GM11168 (cell line): ENCODE measurements at regions not wholly inside any gene's neighbourhood (a gene's known extent, or its start where the extent isn't known, plus 50 kb on each side); places are given as distances from the start of the nearest gene placed in this dataset.

Experiments
- in situ Hi-C: fragments of 300-500 bp; cut with MboI; formaldehyde crosslinking; loops from one replicate; pipeline ENCODE4 v1.12.0; 2022; ENCODE audit warnings: low sequenced_read_pairs; ENCODE audit not compliant: unreplicated experiment

GRCh38 chr5:113652161-113652560 lies 138.7 kb downstream of the YTHDC2 start:
- in situ Hi-C loops, result no loop called here

DNA sequence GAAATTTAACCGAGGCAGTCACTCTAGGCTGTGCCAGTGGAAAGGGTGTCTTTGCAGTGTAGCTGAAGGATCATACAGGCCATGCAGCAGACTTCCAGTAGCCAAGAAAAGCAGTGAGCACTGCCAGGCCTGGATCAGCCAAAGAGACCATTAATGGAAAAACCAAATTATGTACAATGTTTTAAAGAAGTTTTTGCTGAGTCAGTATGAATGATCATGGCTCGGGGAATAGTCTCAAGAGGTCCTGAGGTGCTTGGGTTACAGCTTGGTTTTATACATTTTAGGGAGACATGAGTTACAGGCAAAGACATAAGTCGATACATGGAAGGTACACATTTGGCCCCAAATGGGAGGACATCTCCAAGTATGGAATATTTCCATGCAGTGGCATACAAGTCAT lies 141.3 kb downstream of the YTHDC2 start:
- in situ Hi-C loops, result no loop called here

DNA sequence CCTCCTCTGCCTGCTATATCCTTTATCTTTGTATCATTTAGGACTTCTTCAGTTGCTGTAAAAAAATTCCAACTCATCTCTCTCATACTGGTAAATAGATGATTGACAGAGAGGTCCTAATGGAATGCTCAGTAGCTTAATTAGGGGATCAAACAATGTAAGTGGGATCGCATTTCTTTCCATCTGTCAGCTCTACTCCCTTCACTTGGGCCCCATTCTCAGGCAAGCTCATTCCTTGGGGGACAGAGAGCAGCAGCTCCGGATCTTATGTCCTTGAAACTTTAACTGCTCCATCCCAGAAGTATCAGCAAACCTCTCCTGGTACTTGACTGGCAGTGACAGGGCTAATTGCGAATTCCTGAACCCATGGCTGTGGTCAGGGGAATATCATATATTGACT lies 146.7 kb downstream of the YTHDC2 start:
- in situ Hi-C loops, result no loop called here

- in situ Hi-C loops, result no loop called here
Observed at GRCh38 chr5:113660706-113661250, 147.3 kb downstream of the YTHDC2 start.

DNA sequence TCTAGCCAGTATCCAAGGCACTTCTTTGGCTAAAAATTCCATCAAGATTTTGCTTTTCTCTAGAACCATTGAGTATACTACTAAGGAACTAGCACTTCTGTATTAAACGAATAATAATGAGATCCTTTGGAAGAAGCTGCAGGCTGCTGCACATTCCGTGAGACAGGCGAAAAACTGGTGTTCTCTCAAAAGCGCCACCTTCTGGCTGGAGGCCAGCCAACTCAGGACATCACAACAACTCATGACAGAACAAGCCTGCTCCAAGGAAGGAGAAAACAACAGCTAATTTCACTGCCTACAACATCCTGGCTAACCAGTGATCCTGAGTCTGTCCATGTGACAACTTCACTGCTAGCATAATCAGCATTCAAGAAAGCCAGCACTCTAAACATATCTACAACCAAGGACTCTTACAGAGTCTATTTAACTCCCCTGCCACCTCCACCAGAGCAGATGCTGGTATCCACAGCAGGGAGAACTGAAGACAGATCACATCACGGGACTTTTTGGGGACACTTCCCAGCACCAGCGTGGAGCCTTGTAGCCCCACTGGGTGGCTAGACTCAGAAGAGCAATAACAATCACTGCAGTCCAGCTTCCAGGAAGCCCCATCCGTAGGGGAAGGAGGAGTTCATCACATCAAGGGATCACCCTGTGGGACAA lies 150.5 kb downstream of the YTHDC2 start:
- in situ Hi-C loops, result no loop called here

GRCh38 chr5:113673041-113673440 lies 159.5 kb downstream of the YTHDC2 start:
- in situ Hi-C loops, result loop anchor here (10.0 kb wide), 1 partner anchor 772 kb away; no protein-coding TSS in a partner anchor

- in situ Hi-C loops, result loop anchor here (10.0 kb wide), 1 partner anchor 770 kb away; no protein-coding TSS in a partner anchor
Observed at GRCh38 chr5:113675166-113675565, 161.7 kb downstream of the YTHDC2 start.

GRCh38 chr5:113678202-113678601 lies 164.7 kb downstream of the YTHDC2 start:
- in situ Hi-C loops, result loop anchor here (10.0 kb wide), 1 partner anchor 767 kb away; no protein-coding TSS in a partner anchor

DNA sequence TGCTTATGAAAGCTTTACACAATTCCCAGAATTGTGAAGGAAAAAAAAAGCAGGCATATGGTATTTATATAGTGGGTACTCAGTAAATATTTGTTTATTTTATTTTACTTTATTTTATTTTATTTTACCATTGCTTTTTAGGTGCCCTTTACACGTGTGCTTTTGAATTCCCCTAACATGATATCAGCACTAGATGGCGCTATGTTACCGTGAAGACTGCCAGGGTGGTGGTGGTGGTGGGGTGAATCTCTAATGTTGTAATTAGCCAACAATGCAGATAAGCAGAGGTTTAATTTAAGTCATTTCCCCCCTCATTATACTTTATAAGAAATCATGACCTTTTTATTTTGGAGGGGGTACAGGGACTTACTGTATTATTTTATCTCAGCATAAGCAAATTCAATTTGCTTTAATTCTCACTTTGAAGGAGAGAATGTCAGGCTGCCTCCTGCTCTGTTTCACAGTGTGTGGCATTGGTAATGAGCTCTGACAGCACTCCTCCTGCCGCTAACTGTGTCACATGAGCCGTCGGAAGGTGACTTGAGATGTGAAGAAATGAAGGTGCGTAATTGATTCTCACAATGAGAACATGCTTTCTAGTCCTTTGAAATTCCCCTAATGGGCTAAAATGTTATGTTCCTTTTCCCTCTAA lies 165.6 kb downstream of the YTHDC2 start:
- in situ Hi-C loops, result loop anchor here (10.0 kb wide), 1 partner anchor 766 kb away; no protein-coding TSS in a partner anchor

DNA sequence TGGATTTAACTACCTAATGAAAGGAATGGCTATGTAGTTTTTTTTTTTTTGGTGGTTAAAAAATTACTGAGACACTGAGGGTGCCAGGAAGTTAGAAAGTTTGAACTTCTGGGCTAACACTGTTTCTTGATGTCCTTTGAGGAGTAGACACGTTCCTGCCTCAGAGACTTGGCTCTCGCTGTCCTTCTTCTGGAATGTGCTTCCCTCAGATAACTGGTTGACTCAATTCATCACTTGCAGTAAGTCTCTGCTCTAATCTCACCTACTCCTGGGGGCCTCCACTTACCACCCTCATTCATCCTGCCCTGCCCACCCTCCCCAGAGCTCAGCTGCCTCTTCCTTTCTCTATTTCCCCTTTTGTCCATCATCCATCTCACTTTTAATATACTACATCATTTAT lies 167.0 kb downstream of the YTHDC2 start:
- in situ Hi-C loops, result no loop called here

DNA sequence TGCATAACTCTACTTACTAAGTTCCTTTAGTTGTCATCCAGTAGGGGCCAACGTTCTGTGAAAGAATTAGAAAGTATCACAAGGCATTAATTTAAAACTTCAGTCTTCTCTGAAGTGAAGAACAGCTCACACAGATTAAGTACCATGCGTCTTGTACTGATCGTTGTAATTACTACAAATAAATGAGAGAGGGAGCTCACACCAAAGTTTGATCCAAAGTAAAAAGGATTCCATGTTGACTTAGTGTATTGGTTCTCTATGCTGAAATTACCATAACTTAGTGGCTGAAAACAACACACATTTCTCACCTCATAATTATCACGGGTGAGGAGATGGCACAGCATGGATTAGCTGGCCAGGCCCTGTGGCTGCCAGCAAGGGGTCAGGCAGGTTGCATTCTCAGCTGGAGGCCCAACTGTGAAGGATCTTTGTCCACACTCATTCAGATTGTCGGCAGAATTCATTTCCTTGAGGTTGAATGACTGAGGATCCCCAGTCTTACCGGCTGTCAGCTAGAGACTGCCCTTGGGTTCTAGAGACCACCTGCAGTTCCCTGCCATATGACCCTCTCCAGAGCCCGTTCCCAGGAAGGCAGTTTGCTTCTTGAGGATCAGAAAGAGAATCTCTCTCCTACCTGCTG lies 169.1 kb downstream of the YTHDC2 start:
- in situ Hi-C loops, result no loop called here

DNA sequence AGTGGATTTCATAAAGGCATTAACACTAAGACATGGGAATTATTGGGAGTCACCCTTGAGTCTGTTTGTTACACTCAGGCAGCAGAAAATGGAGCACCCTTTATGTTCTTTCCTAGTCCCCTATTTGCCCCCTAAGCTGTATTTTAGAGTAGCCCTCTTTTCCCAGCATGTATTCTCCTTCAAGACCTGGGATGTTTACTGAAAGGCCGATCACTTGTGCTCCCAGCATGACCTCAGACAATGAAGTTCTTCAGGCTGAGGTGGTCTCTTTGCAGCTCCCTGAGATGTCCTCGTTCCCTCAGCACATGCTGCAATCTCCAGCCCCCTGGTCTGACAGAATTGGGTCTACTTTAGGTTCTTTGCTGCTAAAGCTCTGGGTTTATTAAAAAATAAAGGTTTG lies 169.7 kb downstream of the YTHDC2 start:
- in situ Hi-C loops, result no loop called here

DNA sequence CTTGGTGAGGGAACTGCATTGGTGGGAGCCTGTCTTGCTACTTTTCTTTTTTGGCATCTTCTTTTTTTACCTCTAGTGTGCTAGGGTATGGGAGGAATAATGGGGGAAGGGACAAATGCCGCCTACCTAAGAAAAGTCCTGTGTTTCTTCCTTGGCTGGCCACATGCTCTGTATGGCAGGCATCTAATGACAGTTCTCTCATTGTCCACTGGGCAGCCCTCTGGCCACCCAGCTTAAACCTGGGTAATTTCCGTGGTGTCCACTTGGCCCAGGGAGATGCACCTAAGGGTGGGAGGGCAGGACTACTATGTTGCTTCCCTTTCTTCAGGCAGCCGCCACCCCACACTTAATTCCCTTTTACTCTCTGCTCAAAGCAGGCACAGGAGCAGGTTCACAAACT lies 173.1 kb downstream of the YTHDC2 start:
- in situ Hi-C loops, result no loop called here

DNA sequence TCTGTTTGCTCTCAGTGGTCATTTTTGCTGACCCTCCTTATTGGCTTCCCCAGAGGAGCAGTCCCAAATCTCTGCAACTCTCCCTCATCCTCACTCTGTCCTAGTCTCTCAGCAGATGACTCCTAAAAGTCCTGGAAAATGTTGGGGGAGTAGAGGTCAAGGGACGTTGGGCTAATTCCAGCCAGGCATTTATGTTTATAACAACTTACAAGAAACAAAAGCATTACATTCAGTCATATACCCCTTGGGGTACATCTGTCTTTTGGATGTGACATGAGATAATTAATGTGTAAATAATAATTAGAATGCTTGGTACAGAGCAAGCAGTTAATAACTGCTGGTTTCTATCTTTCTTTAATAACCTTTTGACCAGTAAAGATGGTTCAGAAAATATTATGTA lies 176.2 kb downstream of the YTHDC2 start:
- in situ Hi-C loops, result no loop called here

DNA sequence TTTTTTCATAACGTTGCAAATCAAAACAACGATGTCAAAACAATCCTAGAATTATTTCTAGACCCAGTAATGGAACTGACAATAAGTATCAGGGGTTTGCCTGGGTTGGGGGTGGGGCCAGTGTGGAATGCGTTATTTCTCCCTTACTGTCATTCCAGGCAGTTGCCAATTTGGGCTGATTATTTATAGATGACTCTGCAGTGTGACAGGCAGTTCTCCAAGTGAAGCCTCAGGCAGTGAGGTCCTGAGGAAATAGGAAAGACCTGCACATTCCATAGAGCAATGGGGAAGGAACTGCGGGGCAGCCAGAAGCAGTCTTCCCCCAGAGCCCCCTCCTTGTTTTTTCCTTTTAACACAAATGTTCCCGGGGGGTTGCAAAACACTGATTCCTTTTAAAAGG lies 179.0 kb downstream of the YTHDC2 start:
- in situ Hi-C loops, result no loop called here

DNA sequence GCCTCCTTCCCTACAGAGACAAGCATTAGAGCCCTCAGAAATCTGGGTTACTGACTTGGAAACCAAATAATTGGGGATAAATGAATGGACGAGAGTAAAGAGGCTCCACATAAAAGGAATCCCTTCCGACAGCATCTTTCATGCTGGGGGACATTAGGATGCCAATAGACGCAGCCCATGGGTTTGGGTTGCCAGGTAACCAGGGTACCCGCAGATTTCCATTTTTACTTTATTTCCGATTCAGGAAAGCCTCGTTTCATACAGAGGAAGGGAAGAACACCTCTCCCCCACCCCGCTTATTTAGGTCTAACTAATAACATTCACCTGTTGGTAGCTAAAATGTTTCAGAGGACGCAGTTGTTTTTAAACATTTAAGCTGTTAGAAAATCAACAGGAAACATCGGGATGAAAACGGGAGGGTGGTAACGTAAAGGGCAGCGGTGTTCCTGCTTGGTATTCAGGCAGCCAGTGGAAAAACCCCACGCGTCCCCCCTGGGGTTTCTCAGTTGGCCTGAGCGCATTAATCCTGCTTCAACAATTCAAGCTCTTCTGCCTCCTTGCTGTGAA lies 179.5 kb downstream of the YTHDC2 start:
- in situ Hi-C loops, result no loop called here

- in situ Hi-C loops, result no loop called here
Observed at GRCh38 chr5:113693701-113694100, 180.2 kb downstream of the YTHDC2 start.

DNA sequence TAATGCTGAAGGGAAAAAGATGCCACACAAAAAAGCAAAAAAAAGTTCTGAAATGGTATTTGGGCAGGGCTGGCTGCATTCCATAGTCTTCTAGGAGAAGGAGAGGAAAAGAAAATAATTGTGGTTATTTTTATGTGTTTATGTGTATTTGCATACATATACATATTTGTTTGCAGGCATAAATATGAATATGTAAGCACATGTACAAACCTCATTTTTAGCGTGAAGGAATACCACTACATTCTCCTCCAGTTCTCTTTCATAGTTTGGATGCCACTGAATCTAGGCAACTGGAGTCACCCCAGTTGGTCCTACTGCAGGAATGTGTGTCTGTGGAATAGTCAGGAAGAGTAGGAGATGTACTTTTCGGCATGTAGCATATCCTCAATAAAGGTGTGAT lies 181.1 kb downstream of the YTHDC2 start:
- in situ Hi-C loops, result no loop called here

DNA sequence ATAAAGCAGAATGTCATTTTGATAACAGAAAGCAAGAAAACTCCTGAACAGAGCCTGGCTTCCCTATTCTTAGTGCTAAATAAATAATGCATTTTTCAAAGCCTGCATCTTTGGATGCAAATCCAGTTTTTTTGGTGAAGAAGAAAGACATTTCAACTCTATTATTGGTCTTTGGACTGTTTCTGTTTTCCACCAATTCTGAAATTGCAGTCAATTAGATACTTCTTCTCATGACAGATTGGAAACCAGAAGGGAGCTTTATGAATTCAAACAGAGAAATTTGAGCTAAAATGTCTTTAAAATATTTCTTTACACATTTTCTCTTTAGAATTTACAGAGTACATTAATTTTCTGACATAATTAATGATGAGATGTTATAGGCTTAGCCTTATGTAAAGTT lies 189.8 kb downstream of the YTHDC2 start:
- in situ Hi-C loops, result no loop called here

DNA sequence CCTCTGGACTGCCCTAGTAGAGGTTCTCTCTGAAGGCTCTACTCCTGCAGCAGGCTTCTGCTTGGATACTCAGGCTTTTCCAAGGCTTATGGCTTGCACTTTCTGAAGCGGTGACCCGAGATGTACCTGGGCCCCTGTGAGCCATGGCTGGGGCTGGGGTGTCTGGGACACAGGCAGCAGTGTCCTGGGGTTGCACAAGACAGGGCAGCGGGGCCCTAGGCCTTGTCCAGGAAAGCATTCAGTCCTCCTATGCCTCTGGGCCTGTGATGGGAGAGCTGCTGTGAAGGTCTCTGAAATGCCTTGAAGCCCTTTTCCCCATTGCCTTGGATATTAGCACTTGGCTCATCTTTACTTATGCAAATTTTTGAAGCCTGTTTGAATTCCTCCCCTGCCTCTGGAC lies 192.2 kb downstream of the YTHDC2 start:
- in situ Hi-C loops, result no loop called here

- in situ Hi-C loops, result no loop called here
Observed at GRCh38 chr5:113713051-113713450, 199.6 kb downstream of the YTHDC2 start.
